Endothelial cell of umbilical vein (primary cell): ENCODE measurements at regions not wholly inside any gene's neighbourhood (a gene's known extent, or its start where the extent isn't known, plus 50 kb on each side); places are given as distances from the start of the nearest gene placed in this dataset.

ENCODE experiments used
- BruUV-seq: library from RNA; stranded (reverse); fragments of 400-500 nt; replicated peaks from 2 replicates; lab custom pipeline; 2021; lab: Mats Ljungman, UMichigan
- CTCF ChIA-PET: fragments of 300-600, 350-600 bp; sonication (Branson Sonifier 250); formaldehyde crosslinking; loops from one replicate; lab custom pipeline; 2021; ENCODE audit warnings: antibody characterized with exemption, inconsistent platforms; lab: Charles Lee
- POLR2A ChIA-PET: fragments of 300-600, 350-600 bp; sonication (Branson Sonifier 250); formaldehyde crosslinking; loops from one replicate; lab custom pipeline; 2021; ENCODE audit warnings: antibody characterized with exemption, inconsistent platforms; lab: Charles Lee
- DNase-seq: peaks from one replicate; pipeline ENCODE4 v3.0.0-alpha.2; 2011; ENCODE audit warnings: low read depth, low spot score
- FAIRE-seq: peaks from 2 replicates; lab custom pipeline; 2011; peaks lifted over from hg19 to GRCh38; lab: Jason Lieb, UNC
- H2AFZ ChIP-seq: 2 replicates; pipeline ENCODE4 v1.6.0; 2012; ENCODE audit warnings: low read depth, low read length, control low read depth, inconsistent platforms
- H3K27ac ChIP-seq: 2 replicates; pipeline ENCODE4 v1.5.1; 2011; ENCODE audit warnings: low read depth, mild to moderate bottlenecking, control low read depth, low read length, moderate library complexity; ENCODE audit not compliant: insufficient read depth
- H3K27me3 ChIP-seq, 2 experiments: 2 replicates each; pipeline versions ENCODE4 v1.6.0 to v1.6.1; 2011; ENCODE audit warnings: low read length in 2 of 2, mixed read lengths in 1 of 2; ENCODE audit not compliant: control insufficient read depth in 2 of 2, insufficient read depth in 2 of 2
- H3K36me3 ChIP-seq, 2 experiments: 2 replicates in 1 of 2; 3 replicates in 1 of 2; pipeline ENCODE4 v1.5.1; 2011; ENCODE audit warnings: low read length in 2 of 2, mild to moderate bottlenecking in 1 of 2, moderate library complexity in 1 of 2; ENCODE audit not compliant: control insufficient read depth in 2 of 2, insufficient read depth in 2 of 2; ENCODE audit errors: extremely low read depth in 1 of 2
- H3K4me1 ChIP-seq: 3 replicates; pipeline ENCODE4 v1.5.1; 2011; ENCODE audit warnings: mild to moderate bottlenecking, low read length; ENCODE audit not compliant: control insufficient read depth, insufficient read depth; ENCODE audit errors: extremely low read depth
- H3K4me2 ChIP-seq: 2 replicates; pipeline ENCODE4 v1.6.1; 2011; ENCODE audit warnings: low read length, control low read depth, mixed read lengths; ENCODE audit not compliant: insufficient read depth
- H3K4me3 ChIP-seq, 3 experiments: fragments of 200-600 bp in 1 of 3; sonication (generic), shearing (Covaris generic) in 1 of 3; replicated peaks in 1 of 3; 2 replicates each; pipeline ENCODE4 v1.5.1; 2011 to 2016; ENCODE audit warnings: control low read depth in 3 of 3, low read length in 3 of 3, mild to moderate bottlenecking in 2 of 3, inconsistent platforms in 1 of 3, low read depth in 1 of 3, moderate library complexity in 1 of 3; ENCODE audit not compliant: insufficient read depth in 1 of 3
- H3K79me2 ChIP-seq: 2 replicates; pipeline ENCODE4 v1.6.0; 2012; ENCODE audit warnings: low read length, inconsistent platforms; ENCODE audit not compliant: control insufficient read depth, insufficient read depth
- H3K9ac ChIP-seq: replicated peaks from 2 replicates; pipeline ENCODE3; 2011; ENCODE audit warnings: low read length, control low read depth; ENCODE audit not compliant: insufficient read depth; ENCODE audit errors: extremely low read depth
- H3K9me1 ChIP-seq: replicated peaks from 3 replicates; pipeline ENCODE4 v1.6.0; 2011; ENCODE audit warnings: mild to moderate bottlenecking, low read length; ENCODE audit not compliant: control insufficient read depth, insufficient read depth; ENCODE audit errors: extremely low read depth
- H3K9me3 ChIP-seq: replicated peaks from 2 replicates; pipeline ENCODE4 v1.5.1; 2012; ENCODE audit warnings: low read length, inconsistent platforms; ENCODE audit not compliant: control insufficient read depth, insufficient read depth
- H4K20me1 ChIP-seq: replicated peaks from 2 replicates; pipeline ENCODE3; 2011; ENCODE audit warnings: mild to moderate bottlenecking, low read length; ENCODE audit not compliant: control insufficient read depth, insufficient read depth; ENCODE audit errors: extremely low read depth
- CTCF ChIP-seq, 2 donors: IDR thresholded peaks; 1 replicate in 1 of 2; 2 replicates in 1 of 2; pipeline ENCODE4 v1.5.1; 2011; ENCODE audit warnings: low read length in 2 of 2, mild to moderate bottlenecking in 2 of 2, moderate library complexity in 2 of 2, control low read depth in 1 of 2, inconsistent platforms in 1 of 2, low read depth in 1 of 2; ENCODE audit not compliant: insufficient read depth in 1 of 2; ENCODE audit errors: extremely low read depth in 1 of 2
- GATA2 ChIP-seq: IDR thresholded peaks from 2 replicates; pipeline ENCODE4 v1.7.0; 2011; ENCODE audit warnings: low read depth, mild to moderate bottlenecking, moderate library complexity, mixed read lengths, low read length; ENCODE audit not compliant: insufficient read length, insufficient read depth
- JUN ChIP-seq: IDR thresholded peaks from 2 replicates; pipeline ENCODE4 v1.6.1; 2011; ENCODE audit warnings: borderline replicate concordance, low read depth; ENCODE audit not compliant: insufficient read length, insufficient read depth
- MAX ChIP-seq: IDR thresholded peaks from 2 replicates; pipeline ENCODE4 v1.6.1; 2011; ENCODE audit not compliant: insufficient read depth, insufficient read length
- MYC ChIP-seq: IDR thresholded peaks from one replicate; pipeline ENCODE4 v1.6.1; 2011; ENCODE audit warnings: mild to moderate bottlenecking, low read depth, low read length
- POLR2A ChIP-seq: IDR thresholded peaks from 2 replicates; pipeline ENCODE4 v1.6.1; 2012; ENCODE audit warnings: low read depth, mild to moderate bottlenecking, control low read depth, low read length
- POLR2AphosphoS5 ChIP-seq: IDR thresholded peaks from 2 replicates; pipeline ENCODE4 v1.6.1; 2012; ENCODE audit warnings: low read depth, mild to moderate bottlenecking, control low read depth, low read length, moderate library complexity; ENCODE audit not compliant: insufficient read depth
- dilution Hi-C: fragments of 300-500 bp; cut with MboI; formaldehyde crosslinking; loops from one replicate; pipeline ENCODE4 v1.15.0; 2019; ENCODE audit warnings: low sequenced_read_pairs; ENCODE audit not compliant: extremely low pct_ligation_motif_present
- intact Hi-C: fragments of 100-400 bp; cut with micrococcal nuclease; formaldehyde crosslinking; loops from one replicate; pipeline ENCODE4 v1.10.0; 2022

- DNase-seq, result no peak
- Histone ChIP-seq H3K36me3 (no peaks in the 10 kb centered on the region), H3K9ac (no peak overlapping the region), H3K4me2 (no peak overlapping the region), H3K27me3 (no peaks in the 10 kb centered on the region), H2AFZ (no peak overlapping the region), H3K4me3 (no peak overlapping the region), H3K79me2 (no peaks in the 10 kb centered on the region), H3K9me3 (no peaks in the 10 kb centered on the region), H3K9me1 (no peaks in the 10 kb centered on the region), H3K4me1 (peaks cover 11% of the 10 kb centered on the region), H3K27ac (no peak overlapping the region), H4K20me1 (no peaks in the 10 kb centered on the region)
- TF ChIP-seq POLR2A, result no peak
- TF ChIP-seq GATA2, result no peak
- no peak for TF ChIP-seq JUN
- no peak for TF ChIP-seq POLR2AphosphoS5
- TF ChIP-seq MYC, result no peak
- TF ChIP-seq MAX, result no peak
- TF ChIP-seq CTCF (IDR thresholded peaks at IDR 0.05; ENCODE audit: extremely low read depth in 1 of 2, insufficient read depth in 1 of 2, low read depth in 1 of 2, low read length in 2 of 2), result no peak
- CTCF ChIA-PET, result interaction anchor here (0.7 kb wide), 1 partner anchor 50 kb away, joined by 3 read pairs; no protein-coding TSS in a partner anchor
- POLR2A ChIA-PET, result no interaction called here
- no peak for FAIRE-seq
- no TSS peak for BruUV-seq
- intact Hi-C loops (loop anchor here (2.0 kb wide), 1 partner anchor 44 kb away; no protein-coding TSS in a partner anchor), dilution Hi-C loops (no loop called here)
Measured at GRCh38 chr6:152904678-152905077, 78.2 kb downstream of the FBXO5 start.
